AG09309 (cell line): ENCODE measurements at regions not wholly inside any gene's neighbourhood (a gene's known extent, or its start where the extent isn't known, plus 50 kb on each side); places are given as distances from the start of the nearest gene placed in this dataset.

Source experiments
- DNase-seq: peaks from one replicate; pipeline ENCODE4 v3.0.0-alpha.2; 2010; ENCODE audit warnings: low read depth
- H3K4me3 ChIP-seq: 2 replicates; pipeline ENCODE4 v1.5.1; 2011; ENCODE audit warnings: mild to moderate bottlenecking, low read depth, low read length, moderate library complexity; ENCODE audit not compliant: control insufficient read depth
- CTCF ChIP-seq: IDR thresholded peaks from 2 replicates; pipeline ENCODE4 v1.5.1; 2011; ENCODE audit warnings: mild to moderate bottlenecking, low read depth, low read length, inconsistent platforms; ENCODE audit not compliant: insufficient read depth, control insufficient read depth; ENCODE audit errors: missing control alignments

DNA sequence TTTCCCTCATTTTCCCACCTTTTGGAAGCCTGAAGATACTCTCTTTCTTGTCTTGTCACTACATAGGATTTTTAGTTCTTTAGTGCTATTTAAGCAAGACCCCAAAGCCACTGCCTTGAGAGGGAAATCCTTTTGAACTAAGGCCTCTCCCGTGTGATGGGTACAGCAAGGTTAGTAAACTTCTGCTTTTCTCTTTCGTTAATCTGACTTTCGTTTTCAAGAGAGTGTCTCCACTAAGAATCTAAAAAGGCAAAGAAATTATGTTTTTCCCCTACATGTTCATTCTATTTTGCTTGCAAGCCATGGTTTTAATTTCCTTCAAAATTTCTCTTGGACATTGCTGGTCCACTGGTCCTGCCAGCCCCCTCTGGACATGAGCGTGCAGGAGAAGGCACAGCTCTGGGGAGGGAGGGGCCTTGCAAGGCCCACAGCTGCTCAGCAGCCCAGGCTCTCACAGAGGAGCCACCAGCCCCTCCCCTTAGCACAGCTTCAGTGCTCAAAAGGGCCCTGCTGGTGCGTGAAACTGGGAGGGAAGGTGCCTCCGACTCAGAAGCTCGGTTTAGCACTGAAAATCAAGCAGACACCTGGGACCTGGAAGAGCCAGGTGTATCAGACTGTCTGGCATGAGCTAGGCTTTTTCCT is 210.9 kb upstream of the GALNT2 start:
- TF ChIP-seq CTCF: no peak
- DNase-seq: no peak
- H3K4me3 ChIP-seq: no peak overlapping the region

GRCh38 chr1:229857585-229857984 is 209.5 kb upstream of the GALNT2 start:
- TF ChIP-seq CTCF: no peak
- H3K4me3 ChIP-seq: no peak overlapping the region
- DNase-seq: no peak

GRCh38 chr1:229859026-229859425 is 208.0 kb upstream of the GALNT2 start:
- no peak overlapping the region for H3K4me3 ChIP-seq
- no peak for TF ChIP-seq CTCF
- DNase-seq: no peak

- DNase-seq: no peak
- H3K4me3 ChIP-seq: no peak overlapping the region
- no peak for TF ChIP-seq CTCF
Measured at GRCh38 chr1:229860926-229861325, 206.1 kb upstream of the GALNT2 start.

- DNase-seq: no peak
- no peak overlapping the region for H3K4me3 ChIP-seq
- TF ChIP-seq CTCF: no peak
Measured at GRCh38 chr1:229862017-229862774, 204.8 kb upstream of the GALNT2 start.

DNA sequence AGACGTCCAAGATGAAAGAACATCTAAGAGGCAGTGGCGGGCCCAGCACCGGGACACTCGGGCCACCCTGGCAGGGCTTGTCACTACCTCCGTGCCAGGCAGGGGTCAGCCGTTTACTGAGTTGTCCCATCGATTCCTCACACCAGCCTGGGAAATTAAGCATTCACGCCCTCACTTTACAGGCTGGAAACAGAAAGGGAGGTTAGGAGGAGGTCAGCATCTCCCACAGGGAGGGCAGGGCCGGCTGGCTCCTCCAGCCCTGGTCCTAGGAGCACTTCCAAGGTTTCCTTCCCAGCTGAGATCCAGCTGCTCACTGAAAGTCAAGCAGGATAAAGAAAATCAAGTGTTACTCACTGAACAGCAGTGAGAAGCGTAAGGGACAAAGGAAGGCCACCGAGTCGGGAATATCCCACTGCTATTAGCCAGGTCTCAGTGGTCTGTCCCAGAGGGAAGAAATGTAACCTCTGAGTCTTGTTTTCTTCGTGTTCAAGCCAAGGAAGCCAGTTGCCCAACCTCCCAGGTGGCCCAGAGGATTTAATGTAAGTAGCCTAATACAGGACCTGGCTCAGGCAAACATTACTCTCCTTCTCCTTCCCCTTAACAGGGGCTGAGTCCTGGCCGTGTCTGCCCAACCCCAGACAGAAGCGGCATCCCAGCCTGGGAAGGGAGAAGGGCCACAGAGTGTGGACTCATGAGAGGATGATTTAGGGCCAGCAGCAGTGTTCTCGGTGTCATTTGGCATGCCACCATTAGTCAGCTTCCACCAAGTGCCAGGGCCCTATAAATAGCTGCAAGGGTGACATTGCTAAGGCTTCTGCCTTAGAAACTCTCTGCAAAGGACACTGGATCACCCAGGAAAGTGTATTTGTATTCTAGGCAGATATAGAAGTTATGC is 203.1 kb upstream of the GALNT2 start:
- no peak for DNase-seq
- no peak for TF ChIP-seq CTCF

More for the DNA sequence above, 203.1 kb upstream of the GALNT2 start:
- H3K4me3 ChIP-seq: no peak overlapping the region
